Suppressor macrophage treated with lipopolysaccharide for 4 hours (primary cell): ENCODE measurements at regions not wholly inside any gene's neighbourhood (a gene's known extent, or its start where the extent isn't known, plus 50 kb on each side); places are given as distances from the start of the nearest gene placed in this dataset.
A peak's percentile ranks its signal among the peaks of the same experiment; 100 is the strongest.

Experiments used
- DNase-seq: peaks from one replicate; pipeline ENCODE4 v3.0.0-alpha.2; 2020

DNA sequence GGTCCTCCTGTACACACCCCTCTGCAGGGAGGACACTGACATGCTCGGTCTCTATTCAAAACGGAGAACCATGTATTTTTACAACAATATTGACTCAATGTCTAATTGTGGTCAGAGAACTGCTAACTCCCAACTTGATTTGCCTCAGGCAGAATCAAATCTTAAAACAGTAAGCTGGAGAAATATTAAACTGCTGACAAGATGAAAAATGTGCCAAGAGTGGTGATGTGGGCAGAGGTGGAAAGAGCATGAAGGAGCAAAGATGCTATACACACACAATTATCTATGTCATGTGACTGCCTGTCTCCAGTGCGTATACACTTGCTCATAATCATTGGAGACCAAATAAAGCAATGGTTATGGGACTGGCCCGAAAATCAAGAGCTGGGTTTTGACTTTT is 556.1 kb upstream of the ZNF608 start:
- DNase-seq, result no peak

DNA sequence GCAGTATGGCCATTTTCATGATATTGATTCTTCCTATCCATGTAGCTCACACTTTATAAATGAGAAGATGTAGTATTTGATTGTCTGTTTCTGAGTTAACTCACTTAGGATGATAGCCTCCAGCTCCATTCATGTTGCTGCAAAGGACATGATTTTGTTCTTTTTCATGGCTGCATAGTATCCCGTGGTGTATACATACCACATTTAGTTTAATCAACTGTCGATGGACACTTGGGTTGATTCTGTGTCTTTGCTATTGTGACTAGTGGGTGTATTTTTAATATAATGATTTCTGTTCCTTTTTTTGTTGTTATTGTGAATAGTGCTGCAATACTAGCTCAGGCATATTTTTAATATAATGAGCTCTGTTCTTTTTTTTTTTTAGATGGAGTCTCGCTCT is 560.3 kb upstream of the ZNF608 start:
- DNase-seq, result no peak

DNA sequence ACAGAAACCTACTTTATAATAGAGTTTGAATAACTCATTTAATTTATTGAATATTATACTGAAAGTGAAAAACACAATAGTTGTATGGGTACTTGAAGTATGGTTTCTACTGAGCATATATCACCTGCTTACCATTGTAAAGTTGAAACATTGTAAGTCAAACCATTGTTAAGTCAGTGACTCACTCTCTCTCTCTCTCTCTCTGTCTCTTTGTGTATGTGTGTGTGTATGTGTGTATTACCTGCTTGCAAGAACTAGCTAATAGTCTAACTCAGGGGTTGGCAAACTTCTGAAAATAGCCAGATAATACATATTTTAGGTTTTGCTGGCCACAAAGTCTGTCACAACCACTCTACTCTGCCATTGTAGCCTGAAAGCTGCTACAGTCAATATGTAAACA is 564.3 kb upstream of the ZNF608 start:
- DNase-seq, result no peak

DNA sequence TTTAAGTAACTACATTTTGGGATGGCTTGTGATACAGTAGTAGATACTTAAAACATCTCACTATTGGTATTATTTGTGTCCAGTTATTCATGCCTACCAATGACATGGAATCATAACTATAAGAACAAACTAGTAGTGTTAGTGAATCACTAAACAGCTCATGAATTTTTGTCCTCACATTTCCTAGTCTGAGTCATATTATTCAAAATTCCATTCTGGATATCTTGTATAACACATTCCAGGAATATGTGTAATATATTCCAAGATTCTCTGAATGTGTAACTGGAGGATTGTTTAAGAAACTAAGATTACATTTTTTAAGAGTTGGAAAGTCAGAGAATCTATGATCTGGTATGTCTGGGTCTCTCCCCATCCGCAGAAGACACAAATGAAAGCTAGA is 565.3 kb upstream of the ZNF608 start:
- DNase-seq, result no peak

DNA sequence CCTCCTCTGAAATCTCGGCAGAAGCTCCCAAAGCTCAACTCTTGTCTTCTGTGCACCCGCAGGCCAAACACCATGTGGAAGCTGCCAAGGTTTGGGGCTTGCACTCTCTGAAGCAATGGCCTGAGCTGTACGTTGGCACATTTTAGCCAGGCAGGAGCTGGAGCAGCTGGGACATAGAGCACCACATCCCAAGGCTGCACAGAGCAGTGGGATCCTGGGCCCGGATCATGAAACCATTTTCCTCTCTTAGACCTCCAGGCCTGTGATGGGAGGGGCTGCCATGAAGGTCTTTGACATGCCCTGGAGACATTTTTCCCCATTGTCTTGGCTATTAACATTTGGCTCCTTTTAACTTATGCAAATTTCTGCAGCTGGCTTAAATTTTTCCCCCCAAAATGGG is 567.1 kb upstream of the ZNF608 start:
- DNase-seq, result no peak

DNA sequence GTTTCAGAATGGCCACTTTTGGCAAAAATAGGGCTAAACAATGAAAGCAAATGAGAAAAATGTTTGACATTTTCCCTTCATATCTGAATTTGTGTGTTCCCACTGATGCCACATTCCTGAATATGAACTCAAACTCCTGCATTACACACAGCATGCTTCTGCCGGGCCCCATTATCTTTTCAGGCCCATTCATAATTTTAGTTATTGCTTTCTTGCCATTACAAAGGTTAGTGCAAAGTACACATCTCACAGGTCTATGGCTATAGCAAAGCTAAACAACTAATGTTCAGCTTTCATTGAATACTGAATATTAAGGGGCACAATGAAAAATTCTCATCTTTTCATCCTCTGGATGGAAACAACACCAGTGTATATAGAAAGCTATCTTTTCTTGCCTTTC is 568.9 kb upstream of the ZNF608 start:
- no peak for DNase-seq

DNA sequence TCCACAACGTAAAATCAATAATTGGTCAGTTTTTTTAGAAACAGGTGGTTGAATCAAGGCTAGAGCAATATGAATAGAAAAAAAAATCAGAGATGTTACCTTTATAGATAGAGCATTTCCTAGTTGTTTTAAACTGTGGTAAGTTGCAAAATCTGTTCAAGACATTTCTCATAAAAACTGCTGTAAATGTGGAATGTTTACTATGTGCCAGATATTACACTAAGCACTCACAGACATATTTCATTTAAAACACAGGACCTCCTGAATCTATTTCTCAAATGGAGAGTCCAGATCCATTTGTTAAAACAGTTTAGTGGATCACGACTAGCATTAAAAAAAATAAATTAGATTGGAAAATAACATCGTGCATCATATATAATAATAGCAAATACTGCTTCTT is 570.0 kb upstream of the ZNF608 start:
- DNase-seq, result no peak

DNA sequence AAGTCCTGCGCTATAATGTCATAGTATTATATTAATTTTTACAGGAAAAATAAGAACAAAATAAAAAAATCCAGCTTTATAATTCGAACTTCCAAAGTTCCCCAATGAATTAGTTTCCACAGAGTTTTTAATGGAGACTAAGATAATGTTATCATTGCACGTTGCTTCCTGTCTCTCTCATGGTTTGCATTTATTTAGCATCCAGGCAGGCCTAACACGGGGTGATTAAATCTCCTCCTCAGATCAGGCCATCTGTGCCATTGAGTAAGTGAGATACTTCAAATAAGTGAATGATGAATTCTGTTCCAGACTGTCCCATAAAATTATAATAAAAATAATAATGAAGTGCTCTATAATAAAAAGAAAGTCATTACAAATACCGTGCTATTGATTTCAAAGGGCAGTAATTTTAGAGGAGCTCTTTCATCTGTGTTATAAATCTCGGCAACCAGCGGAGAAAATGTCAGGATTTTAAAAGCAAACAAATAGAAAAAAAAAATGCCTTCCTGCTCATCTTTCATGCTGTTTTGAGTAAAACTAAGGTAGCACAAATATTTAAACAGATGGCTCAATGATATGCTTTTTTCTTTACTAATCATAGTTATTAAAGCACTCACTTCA is 570.6 kb upstream of the ZNF608 start:
- no peak for DNase-seq

DNA sequence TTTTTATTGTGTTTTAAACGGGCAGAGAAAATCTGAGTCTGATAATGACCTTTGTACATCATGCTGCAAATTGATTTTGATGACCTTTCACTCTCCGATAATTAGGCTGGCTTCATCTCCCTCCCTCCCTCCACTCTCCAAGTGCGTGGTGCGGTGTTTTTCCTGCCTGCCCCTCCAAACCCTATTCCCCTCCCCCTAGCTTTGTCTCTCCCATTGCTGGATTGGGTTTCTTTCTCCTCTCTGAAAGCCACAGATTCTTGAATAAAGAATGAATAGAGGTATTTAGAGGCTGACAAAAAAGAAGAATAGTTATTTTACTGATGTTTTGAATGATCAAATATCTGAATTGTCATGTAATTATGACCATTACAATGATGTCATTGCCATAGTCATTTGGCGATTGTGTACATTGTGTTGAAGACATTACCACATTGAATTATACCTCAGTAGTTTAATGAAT is 571.1 kb upstream of the ZNF608 start:
- DNase-seq, result no peak

DNA sequence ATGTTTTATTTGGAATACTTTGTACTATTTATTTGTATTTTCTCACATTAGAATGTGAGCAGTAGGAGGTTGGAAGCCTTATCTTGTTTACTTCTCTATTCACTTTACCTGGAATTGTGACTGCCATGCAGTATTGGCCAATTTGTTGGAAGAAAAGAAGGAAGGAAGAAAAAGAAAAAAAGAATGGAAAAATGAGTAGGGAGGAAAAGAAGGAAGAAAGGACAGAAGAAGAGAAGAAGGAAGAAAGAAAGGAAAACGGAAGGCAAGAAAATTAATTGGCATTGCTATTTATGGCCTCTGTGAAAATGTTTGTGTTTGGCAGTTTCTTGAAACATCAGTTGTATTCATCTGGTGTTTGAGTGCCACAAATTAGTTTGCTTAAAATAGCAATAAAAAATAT is 575.2 kb upstream of the ZNF608 start:
- no peak for DNase-seq

DNA sequence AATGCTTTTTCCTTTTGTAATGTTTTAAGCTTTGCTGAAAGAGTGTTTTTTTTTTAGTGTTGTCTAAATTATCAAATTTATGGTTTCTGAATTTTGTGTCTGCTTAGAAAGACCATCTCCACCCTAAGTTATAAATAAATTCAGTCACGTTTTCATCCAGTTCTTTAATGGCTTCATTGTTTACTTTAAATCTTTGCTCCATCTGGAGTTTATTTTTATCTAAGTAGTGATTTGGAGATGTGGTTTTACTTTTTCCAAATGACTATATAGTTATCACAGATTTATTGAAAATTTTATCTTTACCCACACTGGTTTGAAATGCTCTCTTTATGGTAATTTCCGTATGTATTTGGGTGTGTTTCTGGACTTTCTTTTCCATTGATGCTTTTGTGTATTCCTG is 577.2 kb upstream of the ZNF608 start:
- DNase-seq, result no peak

DNA sequence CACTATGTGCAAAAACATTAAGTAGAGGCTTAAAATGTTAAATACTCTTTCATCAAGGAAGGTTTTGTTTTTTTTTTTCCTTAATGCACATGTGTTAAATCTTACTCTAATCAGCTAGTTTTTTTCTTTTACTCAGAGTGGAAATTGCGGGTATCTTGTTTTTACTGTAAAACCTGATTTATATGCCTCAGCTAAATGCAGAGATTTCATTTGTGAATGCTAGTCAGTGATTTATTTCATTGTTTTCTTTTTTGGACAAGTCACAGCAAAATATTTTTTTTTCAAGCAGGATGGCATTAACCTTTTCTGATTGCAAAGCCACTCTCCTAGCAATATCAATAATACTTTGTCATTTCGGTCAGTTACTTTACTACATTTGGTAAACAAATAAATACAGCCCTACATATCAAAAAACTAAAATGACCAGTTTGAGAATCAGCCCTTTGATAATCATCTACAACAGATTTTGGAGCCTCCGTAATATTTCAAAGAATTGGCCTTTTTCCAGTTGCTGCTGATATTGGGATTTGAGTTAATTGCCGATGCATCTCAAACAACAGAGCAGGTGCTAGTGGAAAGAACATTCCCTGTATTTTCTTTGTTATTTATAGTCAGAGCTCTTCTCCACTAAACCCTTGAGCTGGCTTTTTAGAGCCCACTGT is 579.2 kb upstream of the ZNF608 start:
- DNase-seq, result no peak

DNA sequence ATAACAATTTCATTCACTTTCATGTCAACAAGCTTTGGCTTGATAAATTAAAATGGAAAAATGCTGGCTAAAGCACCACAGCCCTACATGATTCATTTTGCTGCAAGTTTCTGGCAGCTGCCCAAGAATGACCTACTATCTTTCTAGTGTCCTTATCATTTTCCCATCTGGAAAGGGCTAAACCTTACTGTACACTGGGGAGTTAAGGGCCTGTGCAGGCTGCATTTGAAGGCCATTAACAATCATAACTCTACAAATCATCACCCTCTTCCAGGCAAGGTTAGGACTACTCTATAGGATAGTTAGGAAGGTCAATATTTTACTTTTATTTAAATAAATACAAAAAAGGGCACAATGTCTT is 579.7 kb upstream of the ZNF608 start:
- DNase-seq, result no peak

DNA sequence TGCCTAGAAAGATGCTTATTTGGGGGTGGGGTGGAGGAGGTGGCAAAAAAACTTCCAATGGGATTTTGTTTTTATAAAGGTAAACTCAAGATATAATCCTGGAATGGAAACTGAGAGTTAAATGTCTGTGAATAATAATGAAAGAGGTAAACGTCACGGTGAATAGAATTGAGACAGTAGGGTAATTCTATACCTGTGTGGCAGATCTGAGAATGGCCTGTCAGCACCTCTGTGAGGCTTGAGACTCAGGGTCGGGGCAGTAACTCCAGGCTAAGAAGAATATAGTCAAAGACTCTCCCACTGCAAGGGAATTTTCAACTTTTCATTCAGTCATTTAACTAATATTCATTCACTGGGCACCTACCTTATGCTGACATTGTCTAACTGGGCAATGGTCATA is 581.2 kb upstream of the ZNF608 start:
- no peak for DNase-seq

DNA sequence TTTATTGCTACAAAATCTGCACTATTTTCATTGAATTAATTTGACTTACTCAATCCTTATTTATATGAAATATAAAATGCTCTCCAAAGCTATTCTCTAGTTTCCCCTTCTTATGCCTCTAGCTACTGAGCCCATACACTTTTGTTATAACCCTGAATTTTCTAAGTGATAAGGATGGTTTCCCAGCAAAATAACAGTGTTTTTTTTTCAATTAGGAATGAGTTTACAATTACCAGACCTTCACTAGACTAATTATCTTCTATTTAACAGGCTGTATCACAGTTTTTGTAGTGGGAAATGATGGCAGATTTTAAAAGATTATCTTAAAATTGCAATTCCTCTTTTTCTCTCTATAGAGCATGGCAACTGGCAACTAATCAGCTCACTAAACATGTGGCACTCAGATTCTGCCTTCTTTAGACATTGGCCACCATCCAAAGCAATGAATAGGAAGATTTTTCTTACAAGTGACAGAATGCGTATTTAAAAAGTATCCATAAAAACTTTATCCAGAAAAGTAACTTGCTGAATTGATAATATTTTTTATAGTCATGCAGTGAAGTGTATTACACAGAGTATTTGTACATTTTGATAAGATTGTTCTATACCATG is 585.7 kb upstream of the ZNF608 start:
- DNase-seq, result no peak

DNA sequence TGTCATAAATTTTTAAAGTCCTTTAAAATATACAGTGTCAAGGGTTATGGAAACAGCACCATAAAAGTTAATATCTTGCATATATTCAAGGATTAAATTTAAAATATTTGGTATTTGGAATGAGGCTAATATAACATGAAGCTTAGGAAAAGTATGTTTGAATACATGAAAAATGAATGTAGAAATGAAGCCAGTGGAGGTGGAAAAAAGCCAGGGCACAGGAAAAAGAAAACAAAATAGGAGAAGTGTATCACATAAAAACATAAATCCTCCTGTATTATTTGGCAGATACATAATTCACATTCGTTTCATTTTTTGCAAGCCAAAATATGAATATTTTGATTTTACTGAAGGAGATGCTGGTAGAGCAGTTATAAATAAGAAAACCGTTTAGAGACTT is 587.0 kb upstream of the ZNF608 start:
- DNase-seq, result no peak

DNA sequence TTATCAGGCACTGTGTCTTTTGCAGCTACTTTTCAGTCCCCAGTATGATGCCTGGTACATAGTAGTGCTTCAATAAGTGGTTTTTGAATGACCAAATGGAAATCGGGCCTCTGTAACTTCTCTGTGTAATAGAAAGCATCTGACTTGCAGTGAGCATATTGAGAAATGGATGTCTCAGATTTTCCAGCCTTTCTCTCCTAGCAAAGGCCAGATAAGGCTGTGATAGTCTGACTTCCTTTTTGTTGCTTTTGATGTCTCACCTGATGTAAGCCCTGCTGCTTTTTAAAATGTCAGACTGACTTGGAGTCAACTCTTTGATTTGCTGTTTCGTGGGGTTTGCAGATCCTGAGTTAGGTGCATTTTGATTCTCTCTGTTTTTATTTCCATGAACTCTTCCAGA is 590.0 kb upstream of the ZNF608 start:
- DNase-seq, result no peak

DNA sequence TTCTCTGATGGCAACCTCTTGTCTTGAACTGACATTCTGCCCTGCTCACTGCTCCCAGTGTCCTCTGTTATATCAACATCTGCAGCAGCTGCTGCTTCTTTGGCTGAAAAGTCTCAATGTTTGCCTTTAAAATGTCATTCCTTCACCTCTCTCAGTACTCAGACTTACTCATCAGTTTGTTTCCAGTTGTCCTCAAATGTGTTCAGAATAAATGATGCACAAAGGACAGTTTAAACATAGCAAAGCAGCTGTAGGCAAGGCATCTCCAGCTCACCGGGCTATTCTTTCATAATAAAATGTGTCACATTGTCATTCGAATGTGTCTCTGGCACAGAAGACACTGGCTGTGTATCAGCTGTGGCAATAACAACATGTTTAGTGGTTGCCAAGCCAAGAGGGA is 590.9 kb upstream of the ZNF608 start:
- DNase-seq, result no peak

DNA sequence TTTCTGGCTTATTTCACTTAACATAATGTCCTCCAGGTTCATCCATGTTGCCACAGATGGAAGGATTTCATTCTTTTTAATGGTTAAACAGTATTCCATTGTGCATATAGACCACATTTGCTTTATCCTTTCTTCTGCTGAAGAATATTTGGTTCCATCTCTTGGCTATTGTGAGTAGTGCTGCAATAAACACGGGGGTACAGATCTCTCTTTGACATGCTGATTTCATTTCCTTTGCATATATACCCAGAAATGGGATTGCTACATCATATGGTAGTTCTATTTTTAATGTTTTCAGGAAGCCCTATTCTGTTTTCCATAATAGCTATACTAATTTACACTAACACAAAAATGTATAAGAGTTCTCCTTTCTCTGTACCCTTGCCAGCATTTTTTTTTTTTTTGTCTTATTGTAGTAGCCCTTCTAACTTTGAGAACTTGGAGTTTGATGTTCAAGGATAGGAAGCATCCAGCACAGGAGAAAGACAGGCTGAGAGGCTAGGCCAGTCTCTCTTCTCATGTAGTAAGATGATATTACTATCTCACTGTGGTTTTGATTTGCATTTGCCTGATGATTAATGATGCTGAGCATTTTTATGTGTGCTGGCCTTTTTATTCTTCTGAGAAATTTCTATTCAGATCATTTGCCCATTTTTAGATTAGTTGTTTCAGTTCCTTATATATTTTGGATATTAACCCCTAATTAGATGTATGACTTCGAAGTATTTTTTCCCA is 592.2 kb upstream of the ZNF608 start:
- DNase-seq, result peak; percentile 8

DNA sequence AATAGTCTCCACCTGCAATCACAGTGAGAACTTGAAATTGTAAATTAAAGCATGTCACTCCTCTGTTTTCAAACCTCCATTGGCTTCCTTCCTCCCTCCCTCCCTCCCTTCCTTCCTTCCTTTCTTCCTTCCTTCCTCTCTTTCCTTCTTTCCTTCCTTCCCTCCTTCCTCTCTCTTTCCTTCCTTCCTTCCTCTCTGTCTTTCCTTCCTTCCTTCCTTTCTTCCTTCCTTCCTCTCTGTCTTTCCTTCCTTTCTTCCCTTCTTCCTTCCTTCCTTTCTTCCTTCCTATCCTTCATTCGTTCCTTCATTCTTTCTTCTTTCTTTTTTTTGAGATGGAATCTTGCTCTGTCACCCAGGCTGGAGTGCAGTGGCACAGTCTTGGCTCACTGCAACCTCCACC is 595.0 kb upstream of the ZNF608 start:
- DNase-seq, result no peak

DNA sequence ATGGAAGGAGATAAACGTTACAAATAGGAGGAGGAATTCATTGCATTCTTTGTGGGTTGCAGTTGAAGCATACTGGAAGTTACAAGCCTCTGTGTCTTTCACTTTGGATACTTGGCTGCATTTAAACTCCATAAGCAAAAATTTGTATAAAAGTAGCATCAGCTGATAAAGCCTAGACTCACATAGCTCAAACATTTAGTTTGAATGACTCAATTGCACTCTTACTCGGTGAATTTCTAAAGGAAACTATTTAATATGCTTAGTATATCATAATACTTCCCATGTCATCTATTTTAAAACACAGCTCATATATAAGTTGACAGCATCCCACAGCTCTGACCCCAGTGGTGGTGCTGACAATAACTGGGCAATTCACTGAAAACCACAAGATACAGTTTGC is 596.6 kb upstream of the ZNF608 start:
- DNase-seq, result no peak

DNA sequence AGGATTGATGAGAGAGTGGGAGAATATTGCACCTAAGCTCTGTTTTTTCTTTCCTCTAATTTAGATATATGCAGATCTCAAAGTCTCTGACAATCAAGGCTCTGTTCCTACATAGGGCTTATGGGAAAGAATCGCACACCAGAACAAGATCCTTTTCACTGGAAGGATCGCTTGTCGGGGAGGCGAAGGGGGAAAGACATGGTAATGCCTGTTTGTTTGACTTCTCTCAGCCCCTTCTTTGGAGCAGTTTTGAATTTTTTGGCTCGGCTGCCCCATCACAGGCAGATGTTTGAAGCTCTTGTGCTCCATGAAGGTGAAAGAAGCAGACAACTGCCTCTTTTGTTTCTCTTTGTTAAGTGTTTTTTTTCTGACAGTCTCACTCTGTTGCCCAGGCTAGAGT is 599.9 kb upstream of the ZNF608 start:
- no peak for DNase-seq

DNA sequence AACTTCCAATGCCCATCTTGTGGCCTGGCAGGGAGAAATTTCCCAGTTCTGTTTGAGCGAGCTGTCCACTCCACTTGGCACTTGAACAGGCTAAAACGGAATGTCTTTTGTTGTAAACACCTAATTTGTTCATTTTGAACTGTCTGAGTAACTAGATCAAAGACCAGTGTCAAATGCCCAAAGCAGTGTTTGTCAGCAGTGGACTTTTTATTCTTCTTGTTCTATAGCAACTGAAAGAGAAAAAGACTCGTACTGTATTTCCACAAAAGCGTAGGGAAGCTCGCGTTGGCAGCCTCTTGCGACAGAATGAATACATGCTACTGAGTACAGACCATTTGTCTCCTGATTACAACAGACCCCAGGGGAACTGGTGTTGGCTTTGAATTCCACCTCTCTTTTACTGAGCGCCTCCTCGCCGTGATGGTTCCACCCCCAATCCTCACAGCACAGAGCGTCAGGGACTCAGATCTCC is 601.8 kb upstream of the ZNF608 start:
- DNase-seq, result peak; percentile 38
